SK-N-SH treated with all-trans-retinoic acid at 6 μM for 48 hours (cell line): ENCODE measurements at regions not wholly inside any gene's neighbourhood (a gene's known extent, or its start where the extent isn't known, plus 50 kb on each side); places are given as distances from the start of the nearest gene placed in this dataset.

Experiments
- ATAC-seq: fragments of 200-7000 bp; cut with Tn5 transposase; 3 replicates; pipeline ENCODE4 v1.9.1; 2020; ENCODE audit warnings: mild to moderate bottlenecking, moderate library complexity
- ARNTL ChIP-seq: fragments of 450-650 bp; formaldehyde crosslinking; IDR thresholded peaks from 2 replicates; pipeline ENCODE4 v1.5.0; 2020; ENCODE audit warnings: low read depth, mild to moderate bottlenecking, moderate library complexity, borderline replicate concordance
- BACH2 ChIP-seq: fragments of 250-450 bp; sonication (Bioruptor Pico); IDR thresholded peaks from 2 replicates; pipeline ENCODE4 v1.9.0; 2021; ENCODE audit warnings: mild to moderate bottlenecking, borderline replicate concordance
- CREB5 ChIP-seq: fragments of 250-450 bp; sonication (Bioruptor Pico); IDR thresholded peaks from 2 replicates; pipeline ENCODE4 v1.5.1; 2020; ENCODE audit warnings: low read depth, mild to moderate bottlenecking, moderate library complexity
- CSRNP3 ChIP-seq: fragments of 250-450 bp; sonication (Bioruptor Pico); IDR thresholded peaks from 2 replicates; pipeline ENCODE4 v1.5.1; 2021; ENCODE audit warnings: mild to moderate bottlenecking, moderate library complexity
- ESRRG ChIP-seq: fragments of 250-450 bp; sonication (Bioruptor Pico); IDR thresholded peaks from 2 replicates; pipeline ENCODE4 v1.6.1; 2021; ENCODE audit warnings: mild to moderate bottlenecking
- GLIS3 ChIP-seq: fragments of 250-450 bp; sonication (Bioruptor Pico); IDR thresholded peaks from 2 replicates; pipeline ENCODE4 v1.5.0; 2020; ENCODE audit warnings: mild to moderate bottlenecking, moderate library complexity
- ISL1 ChIP-seq: fragments of 250-450 bp; sonication (Bioruptor Pico); IDR thresholded peaks from 2 replicates; pipeline ENCODE4 v2.1.2; 2022; ENCODE audit warnings: mild to moderate bottlenecking, moderate library complexity
- OSR1 ChIP-seq: fragments of 250-450 bp; sonication (Bioruptor Pico); IDR thresholded peaks from 2 replicates; pipeline ENCODE4 v1.8.0; 2022; ENCODE audit warnings: moderate library complexity, mild to moderate bottlenecking, inconsistent platforms
- POU6F1 ChIP-seq: fragments of 250-450 bp; sonication (Bioruptor Pico); IDR thresholded peaks from 2 replicates; pipeline ENCODE4 v1.8.0; 2021; ENCODE audit warnings: low read depth, mild to moderate bottlenecking, moderate library complexity, borderline replicate concordance
- PPARA ChIP-seq: fragments of 250-450 bp; sonication (Bioruptor Pico); IDR thresholded peaks from 2 replicates; pipeline ENCODE4 v1.5.0; 2020; ENCODE audit warnings: mild to moderate bottlenecking, borderline replicate concordance
- RARB ChIP-seq: fragments of 250-450 bp; sonication (Bioruptor Pico); IDR thresholded peaks from 2 replicates; pipeline ENCODE4 v1.8.0; 2021; ENCODE audit warnings: mild to moderate bottlenecking, moderate library complexity
- SNAI2 ChIP-seq: fragments of 250-450 bp; sonication (Bioruptor Pico); IDR thresholded peaks from 2 replicates; pipeline ENCODE4 v1.5.0; 2020; ENCODE audit warnings: mild to moderate bottlenecking, moderate library complexity
- TCF4 ChIP-seq: fragments of 250-450 bp; sonication (Bioruptor Pico); IDR thresholded peaks from 2 replicates; pipeline ENCODE4 v1.8.0; 2021; ENCODE audit warnings: mild to moderate bottlenecking, moderate library complexity, borderline replicate concordance
- TOX ChIP-seq: fragments of 250-450 bp; sonication (Bioruptor Pico); IDR thresholded peaks from 2 replicates; pipeline ENCODE4 v1.8.0; 2021; ENCODE audit warnings: mild to moderate bottlenecking, moderate library complexity, borderline replicate concordance
- TSHZ2 ChIP-seq: fragments of 250-450 bp; sonication (Bioruptor Pico); IDR thresholded peaks from 2 replicates; pipeline ENCODE4 v1.5.0; 2020; ENCODE audit warnings: mild to moderate bottlenecking, moderate library complexity
- ZC3H10 ChIP-seq: fragments of 250-450 bp; sonication (Bioruptor Pico); IDR thresholded peaks from 2 replicates; pipeline ENCODE4 v1.5.1; 2021; ENCODE audit warnings: mild to moderate bottlenecking, moderate library complexity
- ZFP3 ChIP-seq: fragments of 250-450 bp; sonication (Bioruptor Pico); IDR thresholded peaks from 2 replicates; pipeline ENCODE4 v1.5.0; 2020; ENCODE audit warnings: mild to moderate bottlenecking, moderate library complexity
- ZFP30 ChIP-seq: fragments of 450-650 bp; formaldehyde crosslinking; IDR thresholded peaks from 2 replicates; pipeline ENCODE4 v1.5.0; 2022; ENCODE audit warnings: mild to moderate bottlenecking, moderate library complexity
- ZNF565 ChIP-seq: fragments of 450-650 bp; formaldehyde crosslinking; conservative IDR thresholded peaks from 2 replicates; pipeline ENCODE4 v1.5.0; 2020; ENCODE audit warnings: low read depth, mild to moderate bottlenecking, moderate library complexity
- ZNF70 ChIP-seq: fragments of 450-650 bp; formaldehyde crosslinking; IDR thresholded peaks from 2 replicates; pipeline ENCODE4 v1.5.0; 2020; ENCODE audit warnings: mild to moderate bottlenecking, moderate library complexity
- ZNF8 ChIP-seq: fragments of 450-650 bp; formaldehyde crosslinking; IDR thresholded peaks from 2 replicates; pipeline ENCODE4 v1.5.0; 2020; ENCODE audit warnings: mild to moderate bottlenecking, moderate library complexity

- TF ChIP-seq RARB (CRISPR knock-in tag) (no peak), ZFP3 (CRISPR knock-in tag) (no peak), TSHZ2 (CRISPR knock-in tag) (no peak), ISL1 (CRISPR knock-in tag) (no peak), CREB5 (CRISPR knock-in tag) (no peak), GLIS3 (no peak), ZNF70 (no peak), CSRNP3 (CRISPR knock-in tag) (no peak), ESRRG (CRISPR knock-in tag) (no peak), POU6F1 (CRISPR knock-in tag) (no peak), TOX (CRISPR knock-in tag) (no peak), ARNTL (CRISPR knock-in tag) (no peak), ZFP30 (CRISPR knock-in tag) (no peak), OSR1 (no peak), SNAI2 (CRISPR knock-in tag) (no peak)
- no peak; the same call in 2 of the 3 replicates for ATAC-seq
Measured at GRCh38 chr6:133055441-133055966, 185.7 kb upstream of the EYA4 start.

GRCh38 chr6:133057352-133057751 lies 183.8 kb upstream of the EYA4 start:
- no peak for ATAC-seq
- no peak for TF ChIP-seq ZFP30 (CRISPR knock-in tag)
- TF ChIP-seq ZC3H10 (CRISPR knock-in tag) = no peak
- no peak for TF ChIP-seq ZNF8 (CRISPR knock-in tag)
- TF ChIP-seq ZFP3 (CRISPR knock-in tag) = no peak
- TF ChIP-seq TCF4 (CRISPR knock-in tag) = no peak
- TF ChIP-seq ARNTL (CRISPR knock-in tag) = no peak
- no peak for TF ChIP-seq ZNF565 (CRISPR knock-in tag)
- TF ChIP-seq ISL1 (CRISPR knock-in tag) = no peak
- TF ChIP-seq PPARA (CRISPR knock-in tag) = no peak

- no peak for TF ChIP-seq ARNTL (CRISPR knock-in tag)
- no peak for TF ChIP-seq ZFP30 (CRISPR knock-in tag)
- no peak for ATAC-seq
Measured at GRCh38 chr6:133062077-133062476, 179.1 kb upstream of the EYA4 start.

- TF ChIP-seq BACH2 = no peak
- TF ChIP-seq ARNTL (CRISPR knock-in tag) = no peak
- no peak for TF ChIP-seq PPARA (CRISPR knock-in tag)
- no peak for TF ChIP-seq OSR1
- TF ChIP-seq GLIS3 = no peak
- no peak for TF ChIP-seq TSHZ2 (CRISPR knock-in tag)
- no peak for TF ChIP-seq TCF4 (CRISPR knock-in tag)
- ATAC-seq = no peak
Measured at GRCh38 chr6:133062696-133063306, 178.4 kb upstream of the EYA4 start.
